CD4-positive, alpha-beta T cell (primary cell): ENCODE measurements at regions not wholly inside any gene's neighbourhood (a gene's known extent, or its start where the extent isn't known, plus 50 kb on each side); places are given as distances from the start of the nearest gene placed in this dataset.

Source experiments
- ATAC-seq: fragments of 200-7000 bp; cut with Tn5 transposase; one replicate; pipeline ENCODE4 v1.10.0; 2022; ENCODE audit warnings: mild to moderate bottlenecking; ENCODE audit not compliant: poor library complexity
- CTCF ChIA-PET: fragments of 350-600 bp; sonication (Branson Sonifier 250); formaldehyde crosslinking; loops from one replicate; lab custom pipeline; 2021; ENCODE audit warnings: antibody characterized with exemption, inconsistent platforms; lab: Charles Lee
- POLR2A ChIA-PET: fragments of 350-600 bp; sonication (Branson Sonifier 250); formaldehyde crosslinking; loops from one replicate; lab custom pipeline; 2021; ENCODE audit warnings: antibody characterized with exemption, inconsistent platforms; lab: Charles Lee
- DNase-seq, 14 experiments: peaks; one replicate each; pipeline ENCODE4 v3.0.0-alpha.2; 2013 to 2020; ENCODE audit warnings: mixed read lengths in 2 of 14
- H3K27ac ChIP-seq, 2 donors: one replicate each; pipeline versions ENCODE4 v1.5.1 to v1.7.0; 2013; ENCODE audit warnings: low read length in 2 of 2, low read depth in 1 of 2, mild to moderate bottlenecking in 1 of 2
- H3K27me3 ChIP-seq, 2 experiments: 1 replicate in 1 of 2; 2 replicates in 1 of 2; pipeline versions ENCODE4 v1.6.1 to v1.7.0; 2013; ENCODE audit warnings: low read length in 2 of 2, control low read depth in 1 of 2, mild to moderate bottlenecking in 1 of 2, moderate library complexity in 1 of 2; ENCODE audit not compliant: insufficient read depth in 2 of 2, control insufficient read depth in 1 of 2
- H3K36me3 ChIP-seq: one replicate; pipeline ENCODE4 v1.6.1; 2013; ENCODE audit warnings: low read length, control low read depth; ENCODE audit not compliant: insufficient read depth
- H3K4me1 ChIP-seq: one replicate; pipeline ENCODE4 v1.6.1; 2013; ENCODE audit warnings: low read length, control low read depth; ENCODE audit not compliant: insufficient read depth
- H3K4me3 ChIP-seq: one replicate; pipeline ENCODE4 v1.5.1; 2013; ENCODE audit warnings: mild to moderate bottlenecking, low read length, moderate library complexity
- H3K9me3 ChIP-seq, 2 experiments: 1 replicate in 1 of 2; 2 replicates in 1 of 2; pipeline versions ENCODE4 v1.6.1 to v1.7.0; 2013; ENCODE audit warnings: low read length in 2 of 2, mild to moderate bottlenecking in 2 of 2, control low read depth in 1 of 2, moderate library complexity in 1 of 2; ENCODE audit not compliant: control insufficient read depth in 1 of 2, insufficient read depth in 1 of 2
- H3K27ac Mint-ChIP-seq: one replicate; pipeline ENCODE4 v1.8.0; 2020; ENCODE audit warnings: mixed read lengths
- H3K27me3 Mint-ChIP-seq: one replicate; pipeline ENCODE4 v1.8.0; 2021; ENCODE audit warnings: mixed read lengths
- H3K36me3 Mint-ChIP-seq: one replicate; pipeline ENCODE4 v1.8.0; 2021; ENCODE audit warnings: low read depth, mixed read lengths
- H3K4me1 Mint-ChIP-seq: one replicate; pipeline ENCODE4 v1.8.0; 2021; ENCODE audit warnings: low read depth, mixed read lengths
- H3K4me3 Mint-ChIP-seq: one replicate; pipeline ENCODE4 v1.8.0; 2020; ENCODE audit warnings: mild to moderate bottlenecking, mixed read lengths
- H3K9me3 Mint-ChIP-seq: one replicate; pipeline ENCODE4 v1.8.0; 2020; ENCODE audit warnings: mixed read lengths
- intact Hi-C, 2 experiments: fragments of 100-400 bp; cut with DNase I in 1 of 2; cut with micrococcal nuclease in 1 of 2; formaldehyde crosslinking; loops; one replicate each; pipeline versions ENCODE4 v1.15.1 to v1.9.0; 2023 to 2025; cut with DNase I, micrococcal nuclease
- TF ChIP-seq, protein P1 (sequence below): fragments of 200-600 bp; IDR thresholded peaks from one replicate; pipeline ENCODE4 v1.8.0; 2022; ENCODE audit warnings: antibody characterized with exemption, mild to moderate bottlenecking

DNA sequence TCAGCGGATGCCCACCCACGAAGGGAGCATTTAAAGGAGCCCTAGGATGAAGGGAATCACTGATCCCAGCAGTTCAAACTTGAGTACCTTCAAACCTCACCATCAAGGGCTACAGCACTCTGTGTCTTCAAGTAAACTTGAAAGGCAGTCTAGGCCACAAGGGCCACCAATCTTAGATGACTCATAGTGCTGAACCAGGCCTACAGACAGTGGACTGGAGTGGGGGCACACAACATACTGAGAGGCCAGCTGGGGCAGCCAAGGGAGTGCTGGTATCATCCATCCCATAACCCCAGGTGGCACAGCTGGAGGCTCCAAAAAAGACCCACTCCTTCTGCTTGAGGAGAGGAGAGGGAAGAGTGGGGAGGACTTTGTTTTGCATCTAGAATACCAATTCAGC is 345.4 kb downstream of the DUSP10 start:
- Histone ChIP-seq H3K4me3 (no peak overlapping the region), H3K27me3 (no peaks in the 10 kb centered on the region), H3K27ac (no peak overlapping the region), H3K9me3 (peaks cover 4 to 5% of the 10 kb centered on the region in 2 experiments), H3K36me3 (no peaks in the 10 kb centered on the region), H3K4me1 (no peaks in the 10 kb centered on the region)
- ChIA-PET POLR2A (no interaction called here), CTCF (no interaction called here)
- no peak for ATAC-seq
- peaks cover 41% of the 10 kb centered on the region for H3K27me3 Mint-ChIP-seq
- TF ChIP-seq, protein P1, sequence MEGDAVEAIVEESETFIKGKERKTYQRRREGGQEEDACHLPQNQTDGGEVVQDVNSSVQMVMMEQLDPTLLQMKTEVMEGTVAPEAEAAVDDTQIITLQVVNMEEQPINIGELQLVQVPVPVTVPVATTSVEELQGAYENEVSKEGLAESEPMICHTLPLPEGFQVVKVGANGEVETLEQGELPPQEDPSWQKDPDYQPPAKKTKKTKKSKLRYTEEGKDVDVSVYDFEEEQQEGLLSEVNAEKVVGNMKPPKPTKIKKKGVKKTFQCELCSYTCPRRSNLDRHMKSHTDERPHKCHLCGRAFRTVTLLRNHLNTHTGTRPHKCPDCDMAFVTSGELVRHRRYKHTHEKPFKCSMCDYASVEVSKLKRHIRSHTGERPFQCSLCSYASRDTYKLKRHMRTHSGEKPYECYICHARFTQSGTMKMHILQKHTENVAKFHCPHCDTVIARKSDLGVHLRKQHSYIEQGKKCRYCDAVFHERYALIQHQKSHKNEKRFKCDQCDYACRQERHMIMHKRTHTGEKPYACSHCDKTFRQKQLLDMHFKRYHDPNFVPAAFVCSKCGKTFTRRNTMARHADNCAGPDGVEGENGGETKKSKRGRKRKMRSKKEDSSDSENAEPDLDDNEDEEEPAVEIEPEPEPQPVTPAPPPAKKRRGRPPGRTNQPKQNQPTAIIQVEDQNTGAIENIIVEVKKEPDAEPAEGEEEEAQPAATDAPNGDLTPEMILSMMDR = no peak
- no peak overlapping the region for H3K27ac Mint-ChIP-seq
- H3K9me3 Mint-ChIP-seq = peaks cover 3% of the 10 kb centered on the region
- no peaks in the 10 kb centered on the region for H3K4me1 Mint-ChIP-seq
- H3K4me3 Mint-ChIP-seq = no peak overlapping the region
- no peaks in the 10 kb centered on the region for H3K36me3 Mint-ChIP-seq
- intact Hi-C loops = no loop called here
- no peak for DNase-seq

- Mint-ChIP-seq H3K36me3 (no peaks in the 10 kb centered on the region), H3K9me3 (peaks cover 3% of the 10 kb centered on the region), H3K27me3 (peaks cover 41% of the 10 kb centered on the region), H3K4me1 (no peaks in the 10 kb centered on the region), H3K27ac (no peak overlapping the region), H3K4me3 (no peak overlapping the region)
- H3K27ac ChIP-seq = no peak overlapping the region
- peaks cover 4 to 5% of the 10 kb centered on the region in 2 experiments for H3K9me3 ChIP-seq
- intact Hi-C loops = no loop called here
- no peak overlapping the region for H3K4me3 ChIP-seq
- DNase-seq = no peak
- ATAC-seq = no peak
- no peaks in the 10 kb centered on the region for H3K4me1 ChIP-seq
- no peaks in the 10 kb centered on the region for H3K27me3 ChIP-seq
- TF ChIP-seq, protein P1 = no peak
- ChIA-PET CTCF (no interaction called here), POLR2A (no interaction called here)
- no peaks in the 10 kb centered on the region for H3K36me3 ChIP-seq
Observed at GRCh38 chr1:221397141-221397540, 344.7 kb downstream of the DUSP10 start.

GRCh38 chr1:221397606-221398005 is 344.3 kb downstream of the DUSP10 start:
- Histone ChIP-seq H3K36me3 (no peaks in the 10 kb centered on the region), H3K4me3 (no peak overlapping the region), H3K4me1 (no peaks in the 10 kb centered on the region), H3K27me3 (no peaks in the 10 kb centered on the region), H3K27ac (no peak overlapping the region), H3K9me3 (peaks cover 4 to 5% of the 10 kb centered on the region in 2 experiments)
- TF ChIP-seq, protein P1 = no peak
- H3K4me1 Mint-ChIP-seq = no peaks in the 10 kb centered on the region
- ChIA-PET CTCF (no interaction called here), POLR2A (no interaction called here)
- no peak overlapping the region for H3K27ac Mint-ChIP-seq
- intact Hi-C loops = no loop called here
- no peak for ATAC-seq
- DNase-seq = no peak
- H3K9me3 Mint-ChIP-seq = peaks cover 3% of the 10 kb centered on the region
- peaks cover 45% of the 10 kb centered on the region for H3K27me3 Mint-ChIP-seq
- no peaks in the 10 kb centered on the region for H3K36me3 Mint-ChIP-seq
- no peak overlapping the region for H3K4me3 Mint-ChIP-seq
